HEK293 (cell line): ENCODE measurements at regions not wholly inside any gene's neighbourhood (a gene's known extent, or its start where the extent isn't known, plus 50 kb on each side); places are given as distances from the start of the nearest gene placed in this dataset.

ENCODE experiments used
- CTCF ChIA-PET: fragments of 350-600 bp; formaldehyde crosslinking; extraction: SDS; loops from one replicate; lab custom pipeline; 2021; ENCODE audit warnings: antibody characterized with exemption; lab: Yijun Ruan, JAX
- POLR2A ChIA-PET: fragments of 300-600 bp; formaldehyde crosslinking; extraction: SDS; loops from one replicate; lab custom pipeline; 2020; ENCODE audit warnings: antibody characterized with exemption, inconsistent platforms; lab: Yijun Ruan, JAX
- H3K27ac ChIP-seq: fragments of 200-500 bp; sonication (Bioruptor generic); 2 replicates; pipeline ENCODE4 v1.5.1; 2014; ENCODE audit warnings: low read depth, low read length, control low read depth, inconsistent platforms; ENCODE audit errors: extremely low read depth
- H3K36me3 ChIP-seq, 2 experiments: fragments of 200-500 bp in 1 of 2; sonication (Bioruptor generic) in 1 of 2; 1 replicate in 1 of 2; 2 replicates in 1 of 2; pipeline ENCODE4 v1.5.1; 2014 to 2017; ENCODE audit warnings: inconsistent platforms in 2 of 2, low read length in 2 of 2; ENCODE audit not compliant: control insufficient read depth in 2 of 2, insufficient read depth in 1 of 2
- H3K4me1 ChIP-seq: fragments of 200-500 bp; sonication (Bioruptor generic); 2 replicates; pipeline ENCODE4 v1.5.1; 2014; ENCODE audit warnings: mild to moderate bottlenecking, low read length, inconsistent platforms; ENCODE audit not compliant: control insufficient read depth, insufficient read depth
- H3K4me3 ChIP-seq: 2 replicates; pipeline ENCODE4 v1.5.1; 2011; ENCODE audit warnings: low read depth, mild to moderate bottlenecking, control low read depth, low read length, moderate library complexity
- H3K9me3 ChIP-seq: fragments of 200-500 bp; sonication (Bioruptor generic); 2 replicates; pipeline ENCODE4 v1.5.1; 2014; ENCODE audit warnings: low read depth, low read length, inconsistent platforms; ENCODE audit not compliant: control insufficient read depth, insufficient read depth
- EGR2 ChIP-seq: fragments of 450-650 bp; formaldehyde crosslinking; IDR thresholded peaks from 2 replicates; pipeline ENCODE4 v1.5.1; 2016; ENCODE audit warnings: low read depth, missing biosample characterization, missing genetic modification characterization
- HOXC10 ChIP-seq: sonication (generic); formaldehyde crosslinking; IDR thresholded peaks from 2 replicates; pipeline ENCODE4 v1.8.1; 2023; ENCODE audit warnings: mild to moderate bottlenecking, missing genetic modification reagents
- REPIN1 ChIP-seq: fragments of 450-650 bp; formaldehyde crosslinking; IDR thresholded peaks from 2 replicates; pipeline ENCODE4 v1.5.1; 2017; ENCODE audit warnings: missing biosample characterization, missing genetic modification characterization, low read depth
- SALL2 ChIP-seq: fragments of 450-650 bp; formaldehyde crosslinking; IDR thresholded peaks from 2 replicates; pipeline ENCODE4 v1.5.0; 2017; ENCODE audit warnings: missing biosample characterization, mild to moderate bottlenecking, missing genetic modification characterization, borderline replicate concordance
- ZFHX2 ChIP-seq: fragments of 450-650 bp; formaldehyde crosslinking; conservative IDR thresholded peaks from 2 replicates; pipeline ENCODE4 v1.5.1; 2016; ENCODE audit warnings: missing biosample characterization, missing genetic modification characterization
- ZFP3 ChIP-seq: fragments of 450-650 bp; formaldehyde crosslinking; IDR thresholded peaks from 2 replicates; pipeline ENCODE4 v1.5.1; 2016; ENCODE audit warnings: low read depth, missing biosample characterization, missing genetic modification characterization
- ZNF10 ChIP-seq: fragments of 450-650 bp; formaldehyde crosslinking; IDR thresholded peaks from 2 replicates; pipeline ENCODE4 v1.5.1; 2017; ENCODE audit warnings: missing biosample characterization, missing genetic modification characterization
- ZNF223 ChIP-seq: fragments of 450-650 bp; formaldehyde crosslinking; IDR thresholded peaks from 2 replicates; pipeline ENCODE4 v1.5.1; 2016; ENCODE audit warnings: missing biosample characterization, missing genetic modification characterization
- ZNF394 ChIP-seq: fragments of 450-650 bp; formaldehyde crosslinking; IDR thresholded peaks from 2 replicates; pipeline ENCODE4 v1.5.1; 2016; ENCODE audit warnings: missing biosample characterization, missing genetic modification characterization, mild to moderate bottlenecking, moderate library complexity, borderline replicate concordance
- ZNF610 ChIP-seq: fragments of 450-650 bp; formaldehyde crosslinking; IDR thresholded peaks from 2 replicates; pipeline ENCODE4 v1.5.1; 2016; ENCODE audit warnings: missing biosample characterization, missing genetic modification characterization, borderline replicate concordance
- ZNF623 ChIP-seq: fragments of 450-650 bp; formaldehyde crosslinking; IDR thresholded peaks from 2 replicates; pipeline ENCODE4 v1.5.1; 2016; ENCODE audit warnings: missing biosample characterization, missing genetic modification characterization
- TF ChIP-seq, protein P1 (sequence below): fragments of 450-650 bp; formaldehyde crosslinking; IDR thresholded peaks from 2 replicates; pipeline ENCODE4 v1.5.1; 2016; ENCODE audit warnings: missing biosample characterization, missing genetic modification characterization
- TF ChIP-seq, protein P2 (sequence below): fragments of 450-650 bp; formaldehyde crosslinking; IDR thresholded peaks from 2 replicates; pipeline ENCODE4 v1.5.0; 2017; ENCODE audit warnings: missing biosample characterization, missing genetic modification characterization, borderline replicate concordance
- TF ChIP-seq, protein P3 (sequence below): fragments of 450-650 bp; formaldehyde crosslinking; IDR thresholded peaks from 2 replicates; pipeline ENCODE4 v1.5.1; 2016; ENCODE audit warnings: missing biosample characterization, missing genetic modification characterization
- TF ChIP-seq, protein P4 (sequence below): fragments of 450-650 bp; formaldehyde crosslinking; conservative IDR thresholded peaks from 2 replicates; pipeline ENCODE4 v1.5.1; 2016; ENCODE audit warnings: low read depth, missing biosample characterization, missing genetic modification characterization
- TF ChIP-seq, protein P5 (sequence below): fragments of 450-650 bp; formaldehyde crosslinking; IDR thresholded peaks from 2 replicates; pipeline ENCODE4 v1.5.1; 2016; ENCODE audit warnings: missing biosample characterization, missing genetic modification characterization
- TF ChIP-seq, protein P6 (sequence below): fragments of 450-650 bp; formaldehyde crosslinking; IDR thresholded peaks from 2 replicates; pipeline ENCODE4 v1.5.1; 2016; ENCODE audit warnings: missing biosample characterization, missing genetic modification characterization

DNA sequence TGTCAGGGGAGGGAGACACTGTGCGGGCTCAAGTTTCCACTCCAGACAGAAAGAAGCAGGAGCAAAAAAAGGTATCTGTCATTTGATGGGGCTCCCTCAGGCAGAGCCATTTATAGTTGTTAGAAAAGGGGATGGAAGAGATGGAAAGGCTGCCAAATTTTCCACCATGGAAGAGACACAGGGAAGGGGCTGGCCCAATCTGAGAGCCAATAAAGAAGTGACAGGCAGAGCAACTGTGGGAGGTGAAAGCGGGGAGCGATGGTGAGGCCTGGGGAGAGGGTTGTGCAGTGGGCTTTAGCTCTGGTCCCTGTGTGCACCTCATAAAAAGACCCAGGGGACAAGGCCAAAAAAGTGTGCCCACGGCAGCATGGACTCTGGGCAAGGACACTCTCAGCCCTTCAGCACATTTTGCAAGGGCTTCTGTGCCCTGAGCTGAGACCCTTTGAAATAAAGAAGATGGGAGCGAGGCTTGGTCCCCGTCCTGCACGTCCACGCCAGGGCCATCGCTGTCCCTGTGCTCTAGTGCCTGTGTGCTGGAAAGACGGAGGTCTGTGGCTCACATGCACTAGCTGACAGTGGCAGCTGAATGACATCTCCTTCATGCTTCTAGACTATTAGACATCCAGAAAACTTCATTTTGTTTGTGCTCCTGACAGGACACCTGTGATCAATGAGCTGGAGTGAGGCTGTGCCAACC lies 456.7 kb upstream of the HS6ST1 start:
- H3K9me3 ChIP-seq = no peaks in the 10 kb centered on the region
- TF ChIP-seq ZFP3 (tag by site-specific recombination) (no peak), REPIN1 (tag by site-specific recombination) (no peak), ZFHX2 (tag by site-specific recombination) (no peak), SALL2 (no peak), HOXC10 (CRISPR knock-in tag) (no peak), ZNF10 (tag by site-specific recombination) (no peak)
- TF ChIP-seq, protein P1, sequence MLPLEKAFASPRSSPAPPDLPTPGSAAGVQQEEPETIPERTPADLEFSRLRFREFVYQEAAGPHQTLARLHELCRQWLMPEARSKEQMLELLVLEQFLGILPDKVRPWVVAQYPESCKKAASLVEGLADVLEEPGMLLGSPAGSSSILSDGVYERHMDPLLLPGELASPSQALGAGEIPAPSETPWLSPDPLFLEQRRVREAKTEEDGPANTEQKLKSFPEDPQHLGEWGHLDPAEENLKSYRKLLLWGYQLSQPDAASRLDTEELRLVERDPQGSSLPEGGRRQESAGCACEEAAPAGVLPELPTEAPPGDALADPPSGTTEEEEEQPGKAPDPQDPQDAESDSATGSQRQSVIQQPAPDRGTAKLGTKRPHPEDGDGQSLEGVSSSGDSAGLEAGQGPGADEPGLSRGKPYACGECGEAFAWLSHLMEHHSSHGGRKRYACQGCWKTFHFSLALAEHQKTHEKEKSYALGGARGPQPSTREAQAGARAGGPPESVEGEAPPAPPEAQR (tag by site-specific recombination) = no peak
- TF ChIP-seq, protein P2, sequence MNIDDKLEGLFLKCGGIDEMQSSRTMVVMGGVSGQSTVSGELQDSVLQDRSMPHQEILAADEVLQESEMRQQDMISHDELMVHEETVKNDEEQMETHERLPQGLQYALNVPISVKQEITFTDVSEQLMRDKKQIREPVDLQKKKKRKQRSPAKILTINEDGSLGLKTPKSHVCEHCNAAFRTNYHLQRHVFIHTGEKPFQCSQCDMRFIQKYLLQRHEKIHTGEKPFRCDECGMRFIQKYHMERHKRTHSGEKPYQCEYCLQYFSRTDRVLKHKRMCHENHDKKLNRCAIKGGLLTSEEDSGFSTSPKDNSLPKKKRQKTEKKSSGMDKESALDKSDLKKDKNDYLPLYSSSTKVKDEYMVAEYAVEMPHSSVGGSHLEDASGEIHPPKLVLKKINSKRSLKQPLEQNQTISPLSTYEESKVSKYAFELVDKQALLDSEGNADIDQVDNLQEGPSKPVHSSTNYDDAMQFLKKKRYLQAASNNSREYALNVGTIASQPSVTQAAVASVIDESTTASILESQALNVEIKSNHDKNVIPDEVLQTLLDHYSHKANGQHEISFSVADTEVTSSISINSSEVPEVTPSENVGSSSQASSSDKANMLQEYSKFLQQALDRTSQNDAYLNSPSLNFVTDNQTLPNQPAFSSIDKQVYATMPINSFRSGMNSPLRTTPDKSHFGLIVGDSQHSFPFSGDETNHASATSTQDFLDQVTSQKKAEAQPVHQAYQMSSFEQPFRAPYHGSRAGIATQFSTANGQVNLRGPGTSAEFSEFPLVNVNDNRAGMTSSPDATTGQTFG (tag by site-specific recombination) = no peak
- TF ChIP-seq, protein P3, sequence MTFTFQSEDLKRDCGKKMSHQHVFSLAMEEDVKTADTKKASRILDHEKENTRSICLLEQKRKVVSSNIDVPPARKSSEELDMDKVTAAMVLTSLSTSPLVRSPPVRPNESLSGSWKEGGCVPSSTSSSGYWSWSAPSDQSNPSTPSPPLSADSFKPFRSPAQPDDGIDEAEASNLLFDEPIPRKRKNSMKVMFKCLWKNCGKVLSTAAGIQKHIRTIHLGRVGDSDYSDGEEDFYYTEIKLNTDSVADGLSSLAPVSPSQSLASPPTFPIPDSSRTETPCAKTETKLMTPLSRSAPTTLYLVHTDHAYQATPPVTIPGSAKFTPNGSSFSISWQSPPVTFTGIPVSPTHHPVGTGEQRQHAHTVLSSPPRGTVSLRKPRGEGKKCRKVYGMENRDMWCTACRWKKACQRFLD (tag by site-specific recombination) = no peak
- TF ChIP-seq, protein P4, sequence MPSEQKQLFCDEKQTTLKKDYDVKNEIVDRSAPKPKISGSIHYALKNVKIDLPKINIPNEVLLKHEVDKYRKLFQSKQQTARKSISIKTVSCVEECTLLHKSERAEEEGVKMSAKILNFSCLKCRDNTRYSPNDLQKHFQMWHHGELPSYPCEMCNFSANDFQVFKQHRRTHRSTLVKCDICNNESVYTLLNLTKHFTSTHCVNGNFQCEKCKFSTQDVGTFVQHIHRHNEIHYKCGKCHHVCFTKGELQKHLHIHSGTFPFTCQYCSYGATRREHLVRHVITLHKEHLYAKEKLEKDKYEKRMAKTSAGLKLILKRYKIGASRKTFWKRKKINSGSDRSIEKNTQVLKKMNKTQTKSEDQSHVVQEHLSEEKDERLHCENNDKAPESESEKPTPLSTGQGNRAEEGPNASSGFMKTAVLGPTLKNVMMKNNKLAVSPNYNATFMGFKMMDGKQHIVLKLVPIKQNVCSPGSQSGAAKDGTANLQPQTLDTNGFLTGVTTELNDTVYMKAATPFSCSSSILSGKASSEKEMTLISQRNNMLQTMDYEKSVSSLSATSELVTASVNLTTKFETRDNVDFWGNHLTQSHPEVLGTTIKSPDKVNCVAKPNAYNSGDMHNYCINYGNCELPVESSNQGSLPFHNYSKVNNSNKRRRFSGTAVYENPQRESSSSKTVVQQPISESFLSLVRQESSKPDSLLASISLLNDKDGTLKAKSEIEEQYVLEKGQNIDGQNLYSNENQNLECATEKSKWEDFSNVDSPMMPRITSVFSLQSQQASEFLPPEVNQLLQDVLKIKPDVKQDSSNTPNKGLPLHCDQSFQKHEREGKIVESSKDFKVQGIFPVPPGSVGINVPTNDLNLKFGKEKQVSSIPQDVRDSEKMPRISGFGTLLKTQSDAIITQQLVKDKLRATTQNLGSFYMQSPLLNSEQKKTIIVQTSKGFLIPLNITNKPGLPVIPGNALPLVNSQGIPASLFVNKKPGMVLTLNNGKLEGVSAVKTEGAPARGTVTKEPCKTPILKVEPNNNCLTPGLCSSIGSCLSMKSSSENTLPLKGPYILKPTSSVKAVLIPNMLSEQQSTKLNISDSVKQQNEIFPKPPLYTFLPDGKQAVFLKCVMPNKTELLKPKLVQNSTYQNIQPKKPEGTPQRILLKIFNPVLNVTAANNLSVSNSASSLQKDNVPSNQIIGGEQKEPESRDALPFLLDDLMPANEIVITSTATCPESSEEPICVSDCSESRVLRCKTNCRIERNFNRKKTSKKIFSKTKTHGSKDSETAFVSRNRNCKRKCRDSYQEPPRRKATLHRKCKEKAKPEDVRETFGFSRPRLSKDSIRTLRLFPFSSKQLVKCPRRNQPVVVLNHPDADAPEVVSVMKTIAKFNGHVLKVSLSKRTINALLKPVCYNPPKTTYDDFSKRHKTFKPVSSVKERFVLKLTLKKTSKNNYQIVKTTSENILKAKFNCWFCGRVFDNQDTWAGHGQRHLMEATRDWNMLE (tag by site-specific recombination) = no peak
- TF ChIP-seq, protein P5, sequence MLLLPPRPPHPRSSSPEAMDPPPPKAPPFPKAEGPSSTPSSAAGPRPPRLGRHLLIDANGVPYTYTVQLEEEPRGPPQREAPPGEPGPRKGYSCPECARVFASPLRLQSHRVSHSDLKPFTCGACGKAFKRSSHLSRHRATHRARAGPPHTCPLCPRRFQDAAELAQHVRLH (tag by site-specific recombination) = no peak
- TF ChIP-seq, all 188 proteins: peak for 0
- Histone ChIP-seq H3K4me1 (no peaks in the 10 kb centered on the region), H3K27ac (no peak overlapping the region), H3K36me3 (no peaks in the 10 kb centered on the region), H3K4me3 (no peak overlapping the region)
- POLR2A ChIA-PET = no interaction called here
- CTCF ChIA-PET = interaction anchor here (1.4 kb wide), 1 partner anchor 19 kb away, joined by 4 read pairs; no protein-coding TSS in a partner anchor

DNA sequence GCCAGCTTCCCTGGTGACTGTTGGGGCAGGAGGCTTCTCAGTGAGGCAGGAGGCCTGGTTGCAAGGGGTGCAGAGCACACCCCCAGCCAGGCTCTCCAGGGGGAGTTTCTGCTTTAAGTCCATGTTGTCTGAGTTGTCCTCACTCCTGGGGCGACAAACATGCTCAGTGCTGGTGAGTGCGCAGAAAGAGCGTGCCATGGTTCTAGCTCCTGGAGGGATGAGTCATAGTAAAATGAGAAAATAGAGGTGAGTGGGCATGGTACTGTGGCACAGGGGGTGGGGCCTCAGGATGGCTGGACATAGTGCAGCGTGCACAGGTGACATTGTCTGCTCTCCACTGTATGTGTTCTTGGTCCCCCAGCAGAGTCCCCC lies 457.2 kb upstream of the HS6ST1 start:
- no peak overlapping the region for H3K4me3 ChIP-seq
- H3K27ac ChIP-seq = no peak overlapping the region
- no peaks in the 10 kb centered on the region for H3K4me1 ChIP-seq
- POLR2A ChIA-PET = no interaction called here
- CTCF ChIA-PET = no interaction called here
- no peaks in the 10 kb centered on the region for H3K9me3 ChIP-seq
- H3K36me3 ChIP-seq = no peaks in the 10 kb centered on the region
- TF ChIP-seq, protein P5 (tag by site-specific recombination) = no peak
- no peak for TF ChIP-seq ZNF623 (tag by site-specific recombination)
- no peak for TF ChIP-seq ZNF223
- no peak for TF ChIP-seq ZNF610 (tag by site-specific recombination)
- TF ChIP-seq, protein P6, sequence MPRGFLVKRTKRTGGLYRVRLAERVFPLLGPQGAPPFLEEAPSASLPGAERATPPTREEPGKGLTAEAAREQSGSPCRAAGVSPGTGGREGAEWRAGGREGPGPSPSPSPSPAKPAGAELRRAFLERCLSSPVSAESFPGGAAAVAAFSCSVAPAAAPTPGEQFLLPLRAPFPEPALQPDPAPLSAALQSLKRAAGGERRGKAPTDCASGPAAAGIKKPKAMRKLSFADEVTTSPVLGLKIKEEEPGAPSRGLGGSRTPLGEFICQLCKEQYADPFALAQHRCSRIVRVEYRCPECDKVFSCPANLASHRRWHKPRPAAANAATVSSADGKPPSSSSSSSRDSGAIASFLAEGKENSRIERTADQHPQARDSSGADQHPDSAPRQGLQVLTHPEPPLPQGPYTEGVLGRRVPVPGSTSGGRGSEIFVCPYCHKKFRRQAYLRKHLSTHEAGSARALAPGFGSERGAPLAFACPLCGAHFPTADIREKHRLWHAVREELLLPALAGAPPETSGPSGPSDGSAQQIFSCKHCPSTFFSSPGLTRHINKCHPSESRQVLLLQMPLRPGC (tag by site-specific recombination) = no peak
- no peak for TF ChIP-seq HOXC10 (CRISPR knock-in tag)
- no peak for TF ChIP-seq ZNF394
- no peak for TF ChIP-seq EGR2 (tag by site-specific recombination)
